SIG-M5 treated with dmso at 0.1 percent for 504 hours (cell line): ENCODE measurements at regions not wholly inside any gene's neighbourhood (a gene's known extent, or its start where the extent isn't known, plus 50 kb on each side); places are given as distances from the start of the nearest gene placed in this dataset.
"Not testable (repeated sequence)": the region's sequence is repeated elsewhere in the genome, so short reads cannot be mapped to it uniquely, and the experiment has no call there.

Experiments
- DNase-seq: peaks from one replicate; lab custom pipeline; 2025; ENCODE audit not compliant: unreplicated experiment; lab: John Stamatoyannopoulos, UW

GRCh38 chr20:53819973-53820451, 226.4 kb upstream of the ZNF217 start:
- DNase-seq: no peak

GRCh38 chr20:53818457-53819177, 225.0 kb upstream of the ZNF217 start:
- DNase-seq: no peak

- not testable (repeated sequence) for DNase-seq
Measured at GRCh38 chr20:53817513-53817912, 223.9 kb upstream of the ZNF217 start.

GRCh38 chr20:53816872-53817398, 223.3 kb upstream of the ZNF217 start:
- no peak for DNase-seq

- DNase-seq: no peak
Measured at GRCh38 chr20:53815509-53815908, 221.9 kb upstream of the ZNF217 start.

- no peak for DNase-seq
Measured at GRCh38 chr20:53814060-53814459, 220.4 kb upstream of the ZNF217 start.

GRCh38 chr20:53813636-53814035, 220.0 kb upstream of the ZNF217 start:
- no peak for DNase-seq

- DNase-seq: no peak
Measured at GRCh38 chr20:53811577-53811976, 217.9 kb upstream of the ZNF217 start.

- no peak for DNase-seq
Measured at GRCh38 chr20:53810661-53811355, 217.2 kb upstream of the ZNF217 start.

GRCh38 chr20:53809728-53810365, 216.2 kb upstream of the ZNF217 start:
- no peak for DNase-seq

- no peak for DNase-seq
Measured at GRCh38 chr20:53809217-53809616, 215.6 kb upstream of the ZNF217 start.

- no peak for DNase-seq
Measured at GRCh38 chr20:53808733-53809132, 215.1 kb upstream of the ZNF217 start.

GRCh38 chr20:53808302-53808701, 214.7 kb upstream of the ZNF217 start:
- not testable (repeated sequence) for DNase-seq

GRCh38 chr20:53806683-53807401, 213.2 kb upstream of the ZNF217 start:
- no peak for DNase-seq

GRCh38 chr20:53805895-53806384, 212.3 kb upstream of the ZNF217 start:
- peak; percentile 100 for DNase-seq

- no peak for DNase-seq
Measured at GRCh38 chr20:53804920-53805894, 211.6 kb upstream of the ZNF217 start.

- not testable (repeated sequence) for DNase-seq
Measured at GRCh38 chr20:53804308-53804707, 210.7 kb upstream of the ZNF217 start.

- no peak for DNase-seq
Measured at GRCh38 chr20:53803492-53804155, 210.0 kb upstream of the ZNF217 start.
